Gastrocnemius medialis (tissue), 4 donors: ENCODE measurements at regions not wholly inside any gene's neighbourhood (a gene's known extent, or its start where the extent isn't known, plus 50 kb on each side); places are given as distances from the start of the nearest gene placed in this dataset.

Experiments used
- ATAC-seq, 2 donors: fragments of 150-250 bp; one replicate each; pipeline ENCODE4 v1.9.1; 2016
- DNase-seq, 2 donors: peaks; one replicate each; pipeline ENCODE4 v3.0.0-alpha.2; 2019
- H3K27ac ChIP-seq, 4 donors: fragments of 200-600 bp; sonication (generic); 1 replicate in 1 of 4; 2 replicates in 3 of 4; pipeline ENCODE4 v1.5.1; 2016 to 2018; ENCODE audit warnings: mild to moderate bottlenecking in 2 of 4, moderate library complexity in 1 of 4
- H3K27me3 ChIP-seq, 3 donors: fragments of 200-600 bp; sonication (generic) in 2 of 3; 1 replicate in 1 of 3; 2 replicates in 2 of 3; pipeline versions ENCODE4 v1.5.1 to v1.6.0; 2016 to 2019; ENCODE audit warnings: mild to moderate bottlenecking in 1 of 3, moderate library complexity in 1 of 3
- H3K36me3 ChIP-seq, 2 donors: fragments of 200-600 bp; sonication (generic) in 1 of 2; one replicate each; pipeline ENCODE4 v1.5.1; 2017 to 2018
- H3K4me1 ChIP-seq, 2 donors: fragments of 200-600 bp; sonication (generic) in 1 of 2; one replicate each; pipeline ENCODE4 v1.5.1; 2016 to 2017; ENCODE audit warnings: mild to moderate bottlenecking in 2 of 2
- H3K4me3 ChIP-seq, 4 donors: fragments of 200-600 bp; sonication (generic) in 3 of 4; 1 replicate in 1 of 4; 2 replicates in 3 of 4; pipeline ENCODE4 v1.5.1; 2016 to 2019; ENCODE audit warnings: mild to moderate bottlenecking in 2 of 4
- H3K9me3 ChIP-seq, 3 donors: fragments of 200-600 bp; sonication (generic) in 2 of 3; 1 replicate in 1 of 3; 2 replicates in 2 of 3; pipeline ENCODE4 v1.5.1; 2016 to 2019
- CTCF ChIP-seq, 5 experiments: fragments of 450-650 bp in 3 of 5; fragments of 200-600 bp in 2 of 5; sonication (generic) in 2 of 5; IDR thresholded peaks in 4 of 5; conservative IDR thresholded peaks in 1 of 5; 1 replicate in 4 of 5; 2 replicates in 1 of 5; pipeline ENCODE4 v1.5.1; 2016 to 2019; ENCODE audit warnings: antibody characterized with exemption in 5 of 5, mild to moderate bottlenecking in 3 of 5, moderate library complexity in 3 of 5
- POLR2A ChIP-seq, 2 donors: fragments of 450-650 bp; IDR thresholded peaks; one replicate each; pipeline ENCODE4 v1.6.1; 2017; ENCODE audit warnings: antibody characterized with exemption in 2 of 2, mild to moderate bottlenecking in 2 of 2, moderate library complexity in 2 of 2
- in situ Hi-C, 4 donors: fragments of 200-750 bp; cut with MboI; loops; one replicate each; pipeline versions ENCODE4 v1.15.0 to v1.8.0; 2017; ENCODE audit warnings: low sequenced_read_pairs in 4 of 4
- intact Hi-C: fragments of 100-400 bp; cut with DNase I; formaldehyde crosslinking; loops from one replicate; pipeline ENCODE4 v1.15.1; 2023; ENCODE audit warnings: low total_unique reads

GRCh38 chr7:3239291-3239691 lies 61.8 kb upstream of the SDK1 start:
- no peak for TF ChIP-seq POLR2A (IDR thresholded peaks at IDR 0.05)
- no peak for TF ChIP-seq CTCF (IDR thresholded peaks at IDR 0.05 in 4 of 5, conservative IDR thresholded peaks at IDR 0.05 in 1 of 5)
- DNase-seq, result no peak
- Histone ChIP-seq H3K27ac (no peak overlapping the region), H3K4me1 (no peaks in the 10 kb centered on the region), H3K36me3 (no peaks in the 10 kb centered on the region), H3K4me3 (no peak overlapping the region), H3K27me3 (no peaks in the 10 kb centered on the region), H3K9me3 (no peaks in the 10 kb centered on the region)
- intact Hi-C loops, result no loop called here
- no peak for ATAC-seq
- in situ Hi-C loops, result no loop called here

GRCh38 chr7:3240826-3241430 lies 60.1 kb upstream of the SDK1 start:
- TF ChIP-seq POLR2A (IDR thresholded peaks at IDR 0.05) (no peak), CTCF (IDR thresholded peaks at IDR 0.05 in 4 of 5, conservative IDR thresholded peaks at IDR 0.05 in 1 of 5) (no peak)
- no peaks in the 10 kb centered on the region for H3K4me1 ChIP-seq
- intact Hi-C loops, result no loop called here

GRCh38 chr7:3241686-3242258 lies 59.3 kb upstream of the SDK1 start:
- H3K27ac ChIP-seq, result no peak overlapping the region
- no peaks in the 10 kb centered on the region for H3K9me3 ChIP-seq
- in situ Hi-C loops, result no loop called here
- intact Hi-C loops, result no loop called here
- no peaks in the 10 kb centered on the region for H3K36me3 ChIP-seq
- H3K4me3 ChIP-seq, result no peak overlapping the region
- no peaks in the 10 kb centered on the region for H3K4me1 ChIP-seq
- ATAC-seq (no peak), DNase-seq (no peak)
- TF ChIP-seq POLR2A (IDR thresholded peaks at IDR 0.05), result no peak
- no peak for TF ChIP-seq CTCF (IDR thresholded peaks at IDR 0.05 in 4 of 5, conservative IDR thresholded peaks at IDR 0.05 in 1 of 5)
- H3K27me3 ChIP-seq, result no peaks in the 10 kb centered on the region

More at GRCh38 chr7:3240826-3241430, 60.1 kb upstream of the SDK1 start:
- no peaks in the 10 kb centered on the region for H3K27me3 ChIP-seq
- ATAC-seq (no peak), DNase-seq (no peak)
- no peak overlapping the region for H3K27ac ChIP-seq
- H3K4me3 ChIP-seq, result no peak overlapping the region
- H3K9me3 ChIP-seq, result no peaks in the 10 kb centered on the region
- H3K36me3 ChIP-seq, result no peaks in the 10 kb centered on the region
- in situ Hi-C loops, result no loop called here

- Histone ChIP-seq H3K36me3 (no peaks in the 10 kb centered on the region), H3K27ac (no peak overlapping the region), H3K4me1 (no peaks in the 10 kb centered on the region), H3K27me3 (no peaks in the 10 kb centered on the region), H3K4me3 (no peak overlapping the region), H3K9me3 (no peaks in the 10 kb centered on the region)
- no peak for TF ChIP-seq POLR2A (IDR thresholded peaks at IDR 0.05)
- no peak for TF ChIP-seq CTCF (IDR thresholded peaks at IDR 0.05 in 4 of 5, conservative IDR thresholded peaks at IDR 0.05 in 1 of 5)
- in situ Hi-C loops, result no loop called here
- DNase-seq, result no peak
- intact Hi-C loops, result no loop called here
- no peak for ATAC-seq
Measured at GRCh38 chr7:3242398-3242972, 58.6 kb upstream of the SDK1 start.
